ENCODE measurements at regions not wholly inside any gene's neighbourhood (a gene's known extent, or its start where the extent isn't known, plus 50 kb on each side); places are given as distances from the start of the nearest gene placed in this dataset.

DNA sequence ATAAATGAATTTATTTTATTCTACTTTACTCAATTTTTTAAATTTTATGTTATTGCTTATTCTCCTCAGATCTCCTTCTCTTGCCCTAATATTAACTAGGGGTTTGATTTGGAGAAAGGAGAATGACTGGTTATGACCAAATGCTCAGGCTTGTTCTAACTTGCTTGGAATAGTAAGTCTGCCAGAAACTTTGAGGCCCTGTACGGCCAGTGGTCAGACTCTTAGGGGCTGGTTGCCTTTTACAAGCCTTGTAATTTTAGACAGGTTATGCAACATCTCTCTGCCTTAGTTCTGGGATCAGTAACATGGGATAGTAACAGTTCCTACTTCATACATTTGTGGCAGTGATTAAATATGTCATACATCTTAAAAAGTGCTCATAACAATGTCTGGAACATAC lies 279.5 kb downstream of the DUSP10 start:
- TF ChIP-seq, protein P1, sequence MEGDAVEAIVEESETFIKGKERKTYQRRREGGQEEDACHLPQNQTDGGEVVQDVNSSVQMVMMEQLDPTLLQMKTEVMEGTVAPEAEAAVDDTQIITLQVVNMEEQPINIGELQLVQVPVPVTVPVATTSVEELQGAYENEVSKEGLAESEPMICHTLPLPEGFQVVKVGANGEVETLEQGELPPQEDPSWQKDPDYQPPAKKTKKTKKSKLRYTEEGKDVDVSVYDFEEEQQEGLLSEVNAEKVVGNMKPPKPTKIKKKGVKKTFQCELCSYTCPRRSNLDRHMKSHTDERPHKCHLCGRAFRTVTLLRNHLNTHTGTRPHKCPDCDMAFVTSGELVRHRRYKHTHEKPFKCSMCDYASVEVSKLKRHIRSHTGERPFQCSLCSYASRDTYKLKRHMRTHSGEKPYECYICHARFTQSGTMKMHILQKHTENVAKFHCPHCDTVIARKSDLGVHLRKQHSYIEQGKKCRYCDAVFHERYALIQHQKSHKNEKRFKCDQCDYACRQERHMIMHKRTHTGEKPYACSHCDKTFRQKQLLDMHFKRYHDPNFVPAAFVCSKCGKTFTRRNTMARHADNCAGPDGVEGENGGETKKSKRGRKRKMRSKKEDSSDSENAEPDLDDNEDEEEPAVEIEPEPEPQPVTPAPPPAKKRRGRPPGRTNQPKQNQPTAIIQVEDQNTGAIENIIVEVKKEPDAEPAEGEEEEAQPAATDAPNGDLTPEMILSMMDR (conservative IDR thresholded peaks at IDR 0.05; ENCODE audit: low read length), result no peak
- no peak for TF ChIP-seq EZH2phosphoT487 (IDR thresholded peaks at IDR 0.05; ENCODE audit: borderline replicate concordance, low read depth, low read length)
